GM23248 (cell line): ENCODE measurements at regions not wholly inside any gene's neighbourhood (a gene's known extent, or its start where the extent isn't known, plus 50 kb on each side); places are given as distances from the start of the nearest gene placed in this dataset.

ENCODE experiments used
- EZH2 ChIP-seq: fragments of 200-600 bp; sonication (generic); IDR thresholded peaks from 2 replicates; pipeline ENCODE4 v1.6.1; 2018; ENCODE audit warnings: antibody characterized with exemption, mild to moderate bottlenecking; ENCODE audit not compliant: insufficient read depth, poor library complexity, severe bottlenecking
- EZH2phosphoT487 ChIP-seq: fragments of 200-600 bp; sonication (generic); IDR thresholded peaks from 2 replicates; pipeline ENCODE4 v1.6.1; 2018; ENCODE audit warnings: antibody characterized with exemption, moderate library complexity, mild to moderate bottlenecking, low read depth; ENCODE audit not compliant: insufficient read depth

GRCh38 chr2:12430407-12431133 lies 286.2 kb upstream of the TRIB2 start:
- TF ChIP-seq EZH2 (no peak), EZH2phosphoT487 (no peak)
